ENCODE measurements at regions not wholly inside any gene's neighbourhood (a gene's known extent, or its start where the extent isn't known, plus 50 kb on each side); places are given as distances from the start of the nearest gene placed in this dataset.

DNA sequence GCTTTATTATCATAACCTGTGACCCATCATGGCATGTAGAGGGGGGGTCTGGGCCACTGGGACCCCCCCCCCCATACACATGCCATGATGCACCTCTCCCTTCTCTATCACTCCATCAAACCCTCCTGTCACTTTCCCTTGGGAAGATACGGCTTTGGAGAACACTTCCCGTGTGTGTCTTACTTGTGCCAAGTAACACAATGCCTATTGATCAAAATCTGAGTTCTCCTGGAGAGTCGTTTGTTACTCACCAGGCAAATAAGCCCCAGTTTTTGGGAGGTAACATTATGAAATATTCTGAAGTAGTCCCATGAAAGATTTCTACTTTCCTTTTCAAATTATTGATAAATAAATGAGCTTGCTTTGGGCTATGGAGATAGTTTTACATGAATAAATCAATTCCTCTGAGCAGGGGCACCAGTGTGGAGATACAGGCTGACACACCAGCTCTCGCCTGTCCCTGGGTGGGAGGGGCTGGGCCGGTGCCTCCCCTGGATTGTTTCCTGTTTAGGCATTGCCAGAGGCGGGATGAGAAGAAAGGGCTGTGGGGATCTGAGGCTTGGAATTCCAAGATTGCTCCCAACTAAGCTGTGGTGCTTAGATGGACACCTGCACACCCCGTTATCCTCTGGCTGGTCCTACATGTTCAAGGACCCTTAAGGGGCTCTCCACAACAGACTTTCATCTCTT, 63.2 kb upstream of the WWC2 start:
- Histone ChIP-seq H3K9me3 (ENCODE audit: control insufficient read depth, insufficient read depth, low read depth, low read length) (no peaks in the 10 kb centered on the region), H3K4me1 (ENCODE audit: control insufficient read depth, insufficient read depth, low read length) (no peaks in the 10 kb centered on the region), H3K27me3 (ENCODE audit: control insufficient read depth, insufficient read depth, low read length) (no peaks in the 10 kb centered on the region), H3K36me3 (ENCODE audit: control insufficient read depth, insufficient read depth, low read length) (no peaks in the 10 kb centered on the region), H3K4me3 (ENCODE audit: low read depth in 2 of 2, low read length in 2 of 2) (no peak overlapping the region), H3K27ac (ENCODE audit: low read length) (no peak overlapping the region)
- ChIA-PET POLR2A (no interaction called here), CTCF (interaction anchor here (0.6 kb wide), 1 partner anchor 214 kb away, joined by 9 read pairs; no protein-coding TSS in a partner anchor)
- BruUV-seq (replicated peaks): no TSS peak
- intact Hi-C loops (cut with micrococcal nuclease; ENCODE audit: unreplicated experiment) (no loop called here), in situ Hi-C loops (cut with HindIII; ENCODE audit: low pct_unique_long_range_greater_than_20kb, low sequenced_read_pairs) (no loop called here)
- no peak for TF ChIP-seq POLR2AphosphoS5 (IDR thresholded peaks at IDR 0.05; ENCODE audit: low read depth, low read length)
- TF ChIP-seq TCF7L2 (IDR thresholded peaks at IDR 0.05; ENCODE audit: low read depth, low read length): no peak
- ATAC-seq (no peak), DNase-seq (ENCODE audit: low read depth, low spot score) (no peak)

DNA sequence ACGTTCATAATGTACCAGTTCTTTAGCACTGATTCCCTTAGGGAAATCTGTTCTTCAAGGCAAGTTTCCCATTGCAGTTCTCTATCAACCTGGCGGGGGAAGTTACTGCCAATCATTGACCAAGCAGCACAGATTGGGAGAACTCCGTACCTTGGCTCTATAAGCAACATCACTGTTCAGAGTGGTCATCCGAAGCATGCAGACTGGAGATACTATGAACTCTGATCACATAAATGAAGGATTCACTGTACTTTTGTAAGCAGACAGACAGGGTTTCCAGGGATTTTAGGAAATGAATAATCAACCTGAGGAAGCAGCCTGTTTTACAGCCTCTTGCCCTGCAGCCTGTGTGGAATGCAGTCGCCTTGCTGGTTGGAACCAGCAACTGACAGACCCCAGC, 63.8 kb upstream of the WWC2 start:
- no TSS peak for BruUV-seq (replicated peaks)
- CTCF ChIA-PET: interaction anchor here (0.6 kb wide), 1 partner anchor 215 kb away, joined by 9 read pairs; no protein-coding TSS in a partner anchor
- H3K4me3 ChIP-seq (ENCODE audit: low read depth in 2 of 2, low read length in 2 of 2): no peak overlapping the region
- DNase-seq (ENCODE audit: low read depth, low spot score) (no peak), ATAC-seq (no peak)
- no peaks in the 10 kb centered on the region for H3K9me3 ChIP-seq (ENCODE audit: control insufficient read depth, insufficient read depth, low read depth, low read length)
- intact Hi-C loops (cut with micrococcal nuclease; ENCODE audit: unreplicated experiment): no loop called here
- H3K27ac ChIP-seq (ENCODE audit: low read length): no peak overlapping the region
- in situ Hi-C loops (cut with HindIII; ENCODE audit: low pct_unique_long_range_greater_than_20kb, low sequenced_read_pairs): no loop called here
- TF ChIP-seq TCF7L2 (IDR thresholded peaks at IDR 0.05; ENCODE audit: low read depth, low read length) (no peak), POLR2AphosphoS5 (IDR thresholded peaks at IDR 0.05; ENCODE audit: low read depth, low read length) (no peak), SIN3A (IDR thresholded peaks at IDR 0.05; ENCODE audit: borderline replicate concordance, insufficient read depth, low read depth, low read length) (no peak)
- TF ChIP-seq, protein P1, sequence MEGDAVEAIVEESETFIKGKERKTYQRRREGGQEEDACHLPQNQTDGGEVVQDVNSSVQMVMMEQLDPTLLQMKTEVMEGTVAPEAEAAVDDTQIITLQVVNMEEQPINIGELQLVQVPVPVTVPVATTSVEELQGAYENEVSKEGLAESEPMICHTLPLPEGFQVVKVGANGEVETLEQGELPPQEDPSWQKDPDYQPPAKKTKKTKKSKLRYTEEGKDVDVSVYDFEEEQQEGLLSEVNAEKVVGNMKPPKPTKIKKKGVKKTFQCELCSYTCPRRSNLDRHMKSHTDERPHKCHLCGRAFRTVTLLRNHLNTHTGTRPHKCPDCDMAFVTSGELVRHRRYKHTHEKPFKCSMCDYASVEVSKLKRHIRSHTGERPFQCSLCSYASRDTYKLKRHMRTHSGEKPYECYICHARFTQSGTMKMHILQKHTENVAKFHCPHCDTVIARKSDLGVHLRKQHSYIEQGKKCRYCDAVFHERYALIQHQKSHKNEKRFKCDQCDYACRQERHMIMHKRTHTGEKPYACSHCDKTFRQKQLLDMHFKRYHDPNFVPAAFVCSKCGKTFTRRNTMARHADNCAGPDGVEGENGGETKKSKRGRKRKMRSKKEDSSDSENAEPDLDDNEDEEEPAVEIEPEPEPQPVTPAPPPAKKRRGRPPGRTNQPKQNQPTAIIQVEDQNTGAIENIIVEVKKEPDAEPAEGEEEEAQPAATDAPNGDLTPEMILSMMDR (IDR thresholded peaks at IDR 0.05): no peak
- TF ChIP-seq, protein P2, sequence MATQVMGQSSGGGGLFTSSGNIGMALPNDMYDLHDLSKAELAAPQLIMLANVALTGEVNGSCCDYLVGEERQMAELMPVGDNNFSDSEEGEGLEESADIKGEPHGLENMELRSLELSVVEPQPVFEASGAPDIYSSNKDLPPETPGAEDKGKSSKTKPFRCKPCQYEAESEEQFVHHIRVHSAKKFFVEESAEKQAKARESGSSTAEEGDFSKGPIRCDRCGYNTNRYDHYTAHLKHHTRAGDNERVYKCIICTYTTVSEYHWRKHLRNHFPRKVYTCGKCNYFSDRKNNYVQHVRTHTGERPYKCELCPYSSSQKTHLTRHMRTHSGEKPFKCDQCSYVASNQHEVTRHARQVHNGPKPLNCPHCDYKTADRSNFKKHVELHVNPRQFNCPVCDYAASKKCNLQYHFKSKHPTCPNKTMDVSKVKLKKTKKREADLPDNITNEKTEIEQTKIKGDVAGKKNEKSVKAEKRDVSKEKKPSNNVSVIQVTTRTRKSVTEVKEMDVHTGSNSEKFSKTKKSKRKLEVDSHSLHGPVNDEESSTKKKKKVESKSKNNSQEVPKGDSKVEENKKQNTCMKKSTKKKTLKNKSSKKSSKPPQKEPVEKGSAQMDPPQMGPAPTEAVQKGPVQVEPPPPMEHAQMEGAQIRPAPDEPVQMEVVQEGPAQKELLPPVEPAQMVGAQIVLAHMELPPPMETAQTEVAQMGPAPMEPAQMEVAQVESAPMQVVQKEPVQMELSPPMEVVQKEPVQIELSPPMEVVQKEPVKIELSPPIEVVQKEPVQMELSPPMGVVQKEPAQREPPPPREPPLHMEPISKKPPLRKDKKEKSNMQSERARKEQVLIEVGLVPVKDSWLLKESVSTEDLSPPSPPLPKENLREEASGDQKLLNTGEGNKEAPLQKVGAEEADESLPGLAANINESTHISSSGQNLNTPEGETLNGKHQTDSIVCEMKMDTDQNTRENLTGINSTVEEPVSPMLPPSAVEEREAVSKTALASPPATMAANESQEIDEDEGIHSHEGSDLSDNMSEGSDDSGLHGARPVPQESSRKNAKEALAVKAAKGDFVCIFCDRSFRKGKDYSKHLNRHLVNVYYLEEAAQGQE (IDR thresholded peaks at IDR 0.05; ENCODE audit: insufficient read depth in 1 of 2, low read depth in 2 of 2, low read length in 1 of 2): no peak
- POLR2A ChIA-PET: no interaction called here
- H3K4me1 ChIP-seq (ENCODE audit: control insufficient read depth, insufficient read depth, low read length): no peaks in the 10 kb centered on the region
- no peaks in the 10 kb centered on the region for H3K27me3 ChIP-seq (ENCODE audit: control insufficient read depth, insufficient read depth, low read length)
- H3K36me3 ChIP-seq (ENCODE audit: control insufficient read depth, insufficient read depth, low read length): no peaks in the 10 kb centered on the region

DNA sequence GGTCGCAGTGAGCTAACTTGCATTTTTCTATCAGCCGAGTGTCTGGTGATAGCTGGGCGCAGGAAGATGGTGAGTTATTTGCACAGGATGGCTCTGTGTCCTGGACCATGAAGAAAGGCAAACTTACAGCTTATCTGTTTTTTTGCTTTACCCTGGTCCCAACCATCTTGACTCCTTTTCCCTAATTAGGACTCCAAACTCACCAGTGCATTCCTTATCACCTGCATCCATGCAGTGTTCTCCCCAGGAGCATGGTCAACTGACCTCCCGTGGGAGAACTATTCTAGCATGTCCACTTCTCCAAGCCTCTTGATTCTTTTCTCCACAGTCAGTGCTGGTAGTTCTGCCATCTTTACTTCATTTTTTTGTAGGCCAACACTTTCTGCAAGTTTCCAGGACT, 68.2 kb upstream of the WWC2 start:
- intact Hi-C loops (cut with micrococcal nuclease; ENCODE audit: unreplicated experiment): no loop called here
- CTCF ChIA-PET: no interaction called here
- no peak overlapping the region for H3K27ac ChIP-seq (ENCODE audit: low read length)
- no peaks in the 10 kb centered on the region for H3K27me3 ChIP-seq (ENCODE audit: control insufficient read depth, insufficient read depth, low read length)
- BruUV-seq (replicated peaks): no TSS peak
- no peaks in the 10 kb centered on the region for H3K9me3 ChIP-seq (ENCODE audit: control insufficient read depth, insufficient read depth, low read depth, low read length)
- in situ Hi-C loops (cut with HindIII; ENCODE audit: low pct_unique_long_range_greater_than_20kb, low sequenced_read_pairs): no loop called here
- POLR2A ChIA-PET: no interaction called here
- TF ChIP-seq SIN3A (IDR thresholded peaks at IDR 0.05; ENCODE audit: borderline replicate concordance, insufficient read depth, low read depth, low read length): no peak
- TF ChIP-seq POLR2AphosphoS5 (IDR thresholded peaks at IDR 0.05; ENCODE audit: low read depth, low read length): no peak
- TF ChIP-seq, protein P1 (IDR thresholded peaks at IDR 0.05): no peak
- TF ChIP-seq, protein P2 (IDR thresholded peaks at IDR 0.05; ENCODE audit: insufficient read depth in 1 of 2, low read depth in 2 of 2, low read length in 1 of 2): no peak
- no peak for TF ChIP-seq TCF7L2 (IDR thresholded peaks at IDR 0.05; ENCODE audit: low read depth, low read length)
- no peaks in the 10 kb centered on the region for H3K4me1 ChIP-seq (ENCODE audit: control insufficient read depth, insufficient read depth, low read length)
- no peaks in the 10 kb centered on the region for H3K36me3 ChIP-seq (ENCODE audit: control insufficient read depth, insufficient read depth, low read length)
- H3K4me3 ChIP-seq (ENCODE audit: low read depth in 2 of 2, low read length in 2 of 2): no peak overlapping the region
- no peak for ATAC-seq
- no peak for DNase-seq (ENCODE audit: low read depth, low spot score)
